ENCODE measurements at regions not wholly inside any gene's neighbourhood (a gene's known extent, or its start where the extent isn't known, plus 50 kb on each side); places are given as distances from the start of the nearest gene placed in this dataset.

DNA sequence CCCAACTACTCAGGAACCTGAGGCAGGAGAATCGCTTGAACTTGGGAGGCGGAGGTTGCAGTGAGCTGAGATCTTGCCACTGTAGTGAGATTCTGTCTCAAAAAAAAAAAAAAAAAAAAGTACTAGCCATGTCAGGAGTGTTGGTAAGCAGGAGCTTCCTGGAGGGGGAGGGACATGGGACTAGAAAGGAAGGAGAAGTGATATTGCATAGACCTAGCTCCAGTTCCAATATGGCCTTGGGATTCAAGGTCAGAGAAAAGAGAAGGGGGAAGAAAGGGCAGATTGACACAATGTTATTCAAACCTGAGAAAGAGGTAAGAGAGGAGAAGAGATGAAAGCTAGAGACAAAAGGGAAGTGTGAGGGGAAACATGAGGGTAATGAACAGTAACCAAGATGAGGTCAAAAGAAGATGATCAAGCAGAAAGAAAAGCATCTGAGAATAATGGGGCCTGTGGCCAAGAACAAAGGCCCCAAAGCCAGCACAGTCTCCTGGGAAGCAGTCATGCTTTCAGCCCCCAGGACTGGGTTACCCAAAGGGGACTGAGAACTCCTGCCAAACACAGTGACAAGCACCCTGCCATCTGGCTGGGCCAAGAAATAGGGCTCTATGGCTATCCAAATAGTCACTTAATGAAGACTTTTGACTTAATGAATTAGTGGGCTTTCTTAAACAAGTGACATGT is 51.7 kb upstream of the FTH1 start:
- H3K4me3 ChIP-seq (ENCODE audit: low read depth, low read length) = no peak overlapping the region
- TF ChIP-seq, protein P1, sequence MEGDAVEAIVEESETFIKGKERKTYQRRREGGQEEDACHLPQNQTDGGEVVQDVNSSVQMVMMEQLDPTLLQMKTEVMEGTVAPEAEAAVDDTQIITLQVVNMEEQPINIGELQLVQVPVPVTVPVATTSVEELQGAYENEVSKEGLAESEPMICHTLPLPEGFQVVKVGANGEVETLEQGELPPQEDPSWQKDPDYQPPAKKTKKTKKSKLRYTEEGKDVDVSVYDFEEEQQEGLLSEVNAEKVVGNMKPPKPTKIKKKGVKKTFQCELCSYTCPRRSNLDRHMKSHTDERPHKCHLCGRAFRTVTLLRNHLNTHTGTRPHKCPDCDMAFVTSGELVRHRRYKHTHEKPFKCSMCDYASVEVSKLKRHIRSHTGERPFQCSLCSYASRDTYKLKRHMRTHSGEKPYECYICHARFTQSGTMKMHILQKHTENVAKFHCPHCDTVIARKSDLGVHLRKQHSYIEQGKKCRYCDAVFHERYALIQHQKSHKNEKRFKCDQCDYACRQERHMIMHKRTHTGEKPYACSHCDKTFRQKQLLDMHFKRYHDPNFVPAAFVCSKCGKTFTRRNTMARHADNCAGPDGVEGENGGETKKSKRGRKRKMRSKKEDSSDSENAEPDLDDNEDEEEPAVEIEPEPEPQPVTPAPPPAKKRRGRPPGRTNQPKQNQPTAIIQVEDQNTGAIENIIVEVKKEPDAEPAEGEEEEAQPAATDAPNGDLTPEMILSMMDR (conservative IDR thresholded peaks at IDR 0.05; ENCODE audit: low read depth, low read length) = no peak
- no peak for DNase-seq (ENCODE audit: low read depth)

GRCh38 chr11:62017878-62018655 is 50.6 kb upstream of the FTH1 start:
- H3K4me3 ChIP-seq (ENCODE audit: low read depth, low read length) = no peak overlapping the region
- no peak for DNase-seq (ENCODE audit: low read depth)
- TF ChIP-seq, protein P1 (conservative IDR thresholded peaks at IDR 0.05; ENCODE audit: low read depth, low read length) = no peak

Measured in epithelial cell of proximal tubule (primary cell).